Prostate gland (tissue), 2 donors: ENCODE measurements at regions not wholly inside any gene's neighbourhood (a gene's known extent, or its start where the extent isn't known, plus 50 kb on each side); places are given as distances from the start of the nearest gene placed in this dataset.

Experiments used
- DNase-seq: peaks from one replicate; pipeline ENCODE4 v3.0.0-alpha.2; 2019; ENCODE audit warnings: low spot score
- H3K27ac ChIP-seq, 2 donors: fragments of 200-600 bp; sonication (generic); 2 replicates each; pipeline ENCODE4 v1.5.1; 2017 to 2019
- H3K27me3 ChIP-seq: fragments of 200-600 bp; sonication (generic); replicated peaks from 2 replicates; pipeline ENCODE4 v1.5.1; 2019; ENCODE audit not compliant: insufficient read depth
- H3K36me3 ChIP-seq, 2 donors: fragments of 200-600 bp; sonication (generic); 1 replicate in 1 of 2; 2 replicates in 1 of 2; pipeline versions ENCODE4 v1.5.1 to v1.8.1; 2017 to 2019
- H3K4me1 ChIP-seq: fragments of 200-600 bp; sonication (generic); replicated peaks from 2 replicates; pipeline ENCODE4 v1.5.1; 2019
- H3K4me3 ChIP-seq, 2 donors: fragments of 200-600 bp; sonication (generic); 2 replicates each; pipeline ENCODE4 v1.5.1; 2017 to 2019
- H3K9me3 ChIP-seq: fragments of 200-600 bp; sonication (generic); 2 replicates; pipeline ENCODE4 v1.5.1; 2017
- POLR2A ChIP-seq: fragments of 450-650 bp; IDR thresholded peaks from one replicate; pipeline ENCODE4 v1.6.1; 2016; ENCODE audit warnings: antibody characterized with exemption, mild to moderate bottlenecking
- POLR2AphosphoS5 ChIP-seq: sonication (generic); formaldehyde crosslinking; IDR thresholded peaks from one replicate; pipeline ENCODE4 v1.6.1; 2017; ENCODE audit warnings: antibody characterized with exemption
- WGBS: methylation state at CpG from one replicate; pipeline ENCODE4 v1.1.5; 2018; 5-methylcytosine and 5-hydroxymethylcytosine counted together
- intact Hi-C: fragments of 100-400 bp; cut with DNase I; formaldehyde crosslinking; loops from one replicate; pipeline ENCODE4 v1.14.2; 2022
- TF ChIP-seq, protein P1 (sequence below), 4 experiments: fragments of 200-600 bp in 2 of 4; fragments of 450-650 bp in 2 of 4; sonication (generic) in 2 of 4; IDR thresholded peaks; 1 replicate in 3 of 4; 2 replicates in 1 of 4; pipeline ENCODE4 v1.5.1; 2016 to 2019; ENCODE audit warnings: antibody characterized with exemption in 4 of 4, mild to moderate bottlenecking in 2 of 4, moderate library complexity in 2 of 4

DNA sequence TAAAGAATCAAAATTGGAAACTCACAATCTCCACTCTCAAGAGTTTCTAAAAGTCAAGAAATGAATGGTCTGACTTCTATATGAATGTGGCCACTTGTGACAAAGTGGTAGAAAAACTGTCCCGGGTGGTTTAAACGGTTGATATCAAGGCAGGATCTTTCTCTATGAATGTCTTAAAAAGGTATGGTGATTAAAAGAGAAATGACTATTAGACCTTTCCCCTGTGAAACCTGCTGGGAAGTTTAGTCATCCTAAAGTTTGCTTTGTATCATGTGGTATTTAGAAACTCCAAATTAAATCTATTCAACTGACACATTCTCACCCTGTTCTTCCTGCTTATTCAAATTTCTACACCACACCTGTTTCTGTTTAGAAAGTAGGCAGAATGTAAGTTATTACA is 492.5 kb downstream of the XPNPEP1 start:
- intact Hi-C loops = no loop called here
- Histone ChIP-seq H3K4me1 (no peaks in the 10 kb centered on the region), H3K4me3 (no peak overlapping the region), H3K27me3 (no peaks in the 10 kb centered on the region), H3K27ac (no peak overlapping the region), H3K36me3 (no peaks in the 10 kb centered on the region), H3K9me3 (no peaks in the 10 kb centered on the region)
- 41% methylated on average over 2 of the region's 2 CpGs for WGBS
- no peak for DNase-seq
- TF ChIP-seq, protein P1, sequence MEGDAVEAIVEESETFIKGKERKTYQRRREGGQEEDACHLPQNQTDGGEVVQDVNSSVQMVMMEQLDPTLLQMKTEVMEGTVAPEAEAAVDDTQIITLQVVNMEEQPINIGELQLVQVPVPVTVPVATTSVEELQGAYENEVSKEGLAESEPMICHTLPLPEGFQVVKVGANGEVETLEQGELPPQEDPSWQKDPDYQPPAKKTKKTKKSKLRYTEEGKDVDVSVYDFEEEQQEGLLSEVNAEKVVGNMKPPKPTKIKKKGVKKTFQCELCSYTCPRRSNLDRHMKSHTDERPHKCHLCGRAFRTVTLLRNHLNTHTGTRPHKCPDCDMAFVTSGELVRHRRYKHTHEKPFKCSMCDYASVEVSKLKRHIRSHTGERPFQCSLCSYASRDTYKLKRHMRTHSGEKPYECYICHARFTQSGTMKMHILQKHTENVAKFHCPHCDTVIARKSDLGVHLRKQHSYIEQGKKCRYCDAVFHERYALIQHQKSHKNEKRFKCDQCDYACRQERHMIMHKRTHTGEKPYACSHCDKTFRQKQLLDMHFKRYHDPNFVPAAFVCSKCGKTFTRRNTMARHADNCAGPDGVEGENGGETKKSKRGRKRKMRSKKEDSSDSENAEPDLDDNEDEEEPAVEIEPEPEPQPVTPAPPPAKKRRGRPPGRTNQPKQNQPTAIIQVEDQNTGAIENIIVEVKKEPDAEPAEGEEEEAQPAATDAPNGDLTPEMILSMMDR (IDR thresholded peaks at IDR 0.05) = no peak
- no peak for TF ChIP-seq POLR2A
- TF ChIP-seq POLR2AphosphoS5 = no peak

DNA sequence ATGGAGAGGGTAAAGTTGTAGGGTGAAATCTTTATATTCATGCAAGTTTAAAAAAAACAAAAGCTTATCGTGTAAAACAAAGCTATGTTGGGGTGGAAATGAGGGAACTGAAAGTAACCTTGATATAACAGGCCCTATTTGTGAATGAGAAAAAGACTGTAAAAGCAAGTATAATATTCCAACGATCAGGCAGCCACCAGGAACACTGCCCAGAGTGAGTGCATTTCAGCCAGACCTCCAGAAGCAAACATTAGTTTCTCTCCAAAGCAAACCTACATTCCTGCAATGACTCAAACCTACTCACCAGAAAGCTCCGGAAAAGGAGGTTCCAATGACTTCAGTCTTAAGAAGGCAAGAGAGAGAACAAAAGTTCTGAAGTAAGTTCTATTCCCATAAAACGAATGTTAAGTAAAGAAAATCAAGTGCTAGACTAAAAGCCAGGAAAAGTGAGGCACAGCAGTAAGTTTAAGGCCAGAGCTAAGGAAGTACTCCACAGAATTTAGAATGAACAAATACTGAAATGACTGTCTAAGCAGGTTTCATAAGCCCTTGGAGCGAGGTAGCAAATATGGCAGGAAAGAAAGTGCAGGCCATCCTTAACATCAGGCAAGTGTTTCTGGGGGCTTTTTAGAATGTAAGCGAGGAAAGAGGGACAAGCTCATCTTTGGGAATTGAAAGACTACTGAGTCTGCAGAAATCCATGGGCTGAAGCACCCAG is 493.1 kb downstream of the XPNPEP1 start:
- Histone ChIP-seq H3K4me1 (no peaks in the 10 kb centered on the region), H3K4me3 (no peak overlapping the region), H3K27ac (no peak overlapping the region), H3K27me3 (no peaks in the 10 kb centered on the region), H3K9me3 (no peaks in the 10 kb centered on the region), H3K36me3 (no peaks in the 10 kb centered on the region)
- DNase-seq = no peak
- 57% methylated on average over 6 of the region's 6 CpGs for WGBS
- TF ChIP-seq, protein P1 (IDR thresholded peaks at IDR 0.05) = no peak
- TF ChIP-seq POLR2AphosphoS5 (no peak), POLR2A (no peak)
- intact Hi-C loops = no loop called here

DNA sequence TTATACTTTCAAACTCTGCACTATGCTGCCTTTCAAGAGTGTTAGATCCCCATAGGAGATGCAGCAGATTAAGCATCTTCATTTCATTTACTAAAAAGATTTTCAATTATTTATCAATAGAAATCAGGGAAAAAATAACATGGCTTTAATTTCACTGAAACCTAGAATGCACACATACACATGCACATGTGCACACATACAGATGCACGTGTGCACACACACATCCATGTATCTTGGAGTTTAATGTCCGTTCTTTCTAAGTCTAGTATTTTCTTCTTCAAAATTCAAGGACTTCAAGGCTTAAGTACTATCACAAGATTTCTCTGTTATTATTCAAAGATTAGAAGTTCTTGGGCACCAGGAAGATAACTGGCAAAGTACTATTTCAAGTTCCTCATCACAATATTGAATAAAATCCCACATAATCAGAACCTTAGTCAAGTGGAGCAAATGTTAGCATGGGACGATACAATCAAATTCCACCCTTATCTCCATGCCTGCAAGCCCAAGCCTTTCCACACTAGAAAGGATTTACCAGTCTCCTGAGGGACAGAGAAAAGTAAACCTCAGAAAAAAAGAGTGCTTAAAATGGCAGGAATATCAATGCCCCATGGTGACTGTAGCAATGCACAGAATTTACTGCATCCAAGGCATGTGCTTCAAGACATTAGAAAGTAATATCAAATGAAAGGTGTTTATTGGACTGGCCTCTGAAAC is 494.4 kb downstream of the XPNPEP1 start:
- DNase-seq = no peak
- Histone ChIP-seq H3K27me3 (no peaks in the 10 kb centered on the region), H3K27ac (no peak overlapping the region), H3K36me3 (no peaks in the 10 kb centered on the region), H3K9me3 (no peaks in the 10 kb centered on the region), H3K4me1 (no peaks in the 10 kb centered on the region), H3K4me3 (no peak overlapping the region)
- 84% methylated on average over 3 of the region's 3 CpGs for WGBS
- intact Hi-C loops = no loop called here
- no peak for TF ChIP-seq POLR2AphosphoS5
- TF ChIP-seq, protein P1 (IDR thresholded peaks at IDR 0.05) = no peak
- no peak for TF ChIP-seq POLR2A

DNA sequence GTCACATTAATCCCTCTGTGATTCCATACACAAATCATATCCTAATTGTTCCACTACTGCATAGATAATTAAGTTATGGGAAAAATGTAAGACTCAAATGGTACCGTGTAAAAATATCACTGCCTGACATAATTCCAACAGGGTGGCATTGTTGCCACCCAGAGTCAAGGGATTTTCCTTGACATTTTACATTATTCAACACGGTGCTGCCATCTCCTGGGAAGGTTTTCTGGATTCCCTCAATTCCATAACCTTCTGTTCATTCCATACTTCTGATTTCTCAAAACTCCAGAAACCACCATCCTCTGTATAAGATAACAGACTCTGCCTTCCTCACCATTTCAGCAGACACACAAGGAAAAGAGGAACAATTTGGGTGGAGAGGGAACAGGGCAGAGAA is 495.9 kb downstream of the XPNPEP1 start:
- Histone ChIP-seq H3K9me3 (no peaks in the 10 kb centered on the region), H3K4me3 (no peak overlapping the region), H3K27ac (no peak overlapping the region), H3K4me1 (no peaks in the 10 kb centered on the region), H3K36me3 (no peaks in the 10 kb centered on the region), H3K27me3 (no peaks in the 10 kb centered on the region)
- no peak for DNase-seq
- TF ChIP-seq, protein P1 (IDR thresholded peaks at IDR 0.05) = no peak
- no peak for TF ChIP-seq POLR2AphosphoS5
- WGBS = 49% methylated on average over 2 of the region's 2 CpGs
- intact Hi-C loops = no loop called here

DNA sequence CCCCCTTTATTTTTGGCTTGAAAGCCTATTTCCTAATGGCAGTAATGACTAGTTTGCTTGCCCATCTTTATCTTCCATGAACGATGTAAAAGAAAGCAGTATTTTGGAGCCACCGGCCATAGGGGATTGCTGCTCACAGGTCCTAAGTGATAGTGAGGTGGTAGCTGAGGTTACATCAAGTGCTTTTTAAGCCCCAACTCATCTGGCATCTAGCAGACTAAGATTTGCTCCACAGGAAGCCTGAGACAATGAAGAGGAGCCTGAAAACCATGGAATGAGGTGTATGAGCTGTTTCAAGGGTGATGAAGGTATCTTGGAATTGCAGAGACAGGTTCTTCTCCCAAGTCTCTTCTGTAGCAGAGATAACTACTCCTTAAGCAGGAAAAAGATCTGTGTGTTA is 496.3 kb downstream of the XPNPEP1 start:
- H3K27ac ChIP-seq = no peak overlapping the region
- intact Hi-C loops = no loop called here
- DNase-seq = no peak
- no peaks in the 10 kb centered on the region for H3K27me3 ChIP-seq
- no peaks in the 10 kb centered on the region for H3K36me3 ChIP-seq
- H3K9me3 ChIP-seq = no peaks in the 10 kb centered on the region
- no peaks in the 10 kb centered on the region for H3K4me1 ChIP-seq
- no peak for TF ChIP-seq POLR2A
- no peak for TF ChIP-seq POLR2AphosphoS5
- TF ChIP-seq, protein P1 (IDR thresholded peaks at IDR 0.05) = no peak
- WGBS = 86% methylated on average over 2 of the region's 2 CpGs
- no peak overlapping the region for H3K4me3 ChIP-seq
